PFSK-1 (cell line): ENCODE measurements at regions not wholly inside any gene's neighbourhood (a gene's known extent, or its start where the extent isn't known, plus 50 kb on each side); places are given as distances from the start of the nearest gene placed in this dataset.

ENCODE experiments used
- FOXP2 ChIP-seq: optimal IDR thresholded peaks from 2 replicates; pipeline ENCODE3; 2011; ENCODE audit warnings: borderline replicate concordance, control low read depth, inconsistent platforms; ENCODE audit not compliant: insufficient read depth; ENCODE audit errors: extremely low read length, extremely low read depth
- POLR2AphosphoS5 ChIP-seq: IDR thresholded peaks from 2 replicates; pipeline ENCODE4 v1.6.1; 2012; ENCODE audit warnings: low read depth, mild to moderate bottlenecking, control low read depth, low read length, moderate library complexity
- SIN3A ChIP-seq: IDR thresholded peaks from 2 replicates; pipeline ENCODE4 v1.6.1; 2012; ENCODE audit warnings: mild to moderate bottlenecking, low read length, moderate library complexity, borderline replicate concordance; ENCODE audit not compliant: insufficient read depth

DNA sequence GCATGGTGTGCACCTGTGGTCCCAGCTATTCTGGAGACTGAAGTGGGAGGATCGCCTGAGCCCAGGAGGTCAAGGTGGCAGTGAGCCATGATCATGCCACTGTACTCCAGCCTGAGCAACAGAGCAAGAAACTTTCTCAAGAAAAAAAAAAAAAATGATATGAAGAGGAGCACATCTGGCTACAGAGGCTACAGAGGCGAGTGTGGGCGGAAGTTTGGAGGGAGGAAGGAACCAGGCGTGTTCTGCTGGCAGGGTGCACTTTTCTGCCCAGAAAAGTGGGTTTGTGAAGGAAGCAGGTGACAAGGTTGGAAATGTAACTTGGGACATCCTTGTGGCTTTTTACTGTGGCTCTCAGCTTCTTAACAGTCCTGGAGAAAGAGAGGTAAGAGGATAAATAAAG lies 96.7 kb downstream of the SNX5 start:
- TF ChIP-seq POLR2AphosphoS5 (no peak), SIN3A (no peak), FOXP2 (no peak)
